HEK293 (cell line): ENCODE measurements at regions not wholly inside any gene's neighbourhood (a gene's known extent, or its start where the extent isn't known, plus 50 kb on each side); places are given as distances from the start of the nearest gene placed in this dataset.
"Not testable (repeated sequence)": the region's sequence is repeated elsewhere in the genome, so short reads cannot be mapped to it uniquely, and the experiment has no call there.

Source experiments
- CTCF ChIA-PET: fragments of 350-600 bp; formaldehyde crosslinking; extraction: SDS; loops from one replicate; lab custom pipeline; 2021; ENCODE audit warnings: antibody characterized with exemption; lab: Yijun Ruan, JAX
- POLR2A ChIA-PET: fragments of 300-600 bp; formaldehyde crosslinking; extraction: SDS; loops from one replicate; lab custom pipeline; 2020; ENCODE audit warnings: antibody characterized with exemption, inconsistent platforms; lab: Yijun Ruan, JAX
- H3K27ac ChIP-seq: fragments of 200-500 bp; sonication (Bioruptor generic); 2 replicates; pipeline ENCODE4 v1.5.1; 2014; ENCODE audit warnings: low read depth, low read length, control low read depth, inconsistent platforms; ENCODE audit errors: extremely low read depth
- H3K36me3 ChIP-seq, 2 experiments: fragments of 200-500 bp in 1 of 2; sonication (Bioruptor generic) in 1 of 2; 1 replicate in 1 of 2; 2 replicates in 1 of 2; pipeline ENCODE4 v1.5.1; 2014 to 2017; ENCODE audit warnings: inconsistent platforms in 2 of 2, low read length in 2 of 2; ENCODE audit not compliant: control insufficient read depth in 2 of 2, insufficient read depth in 1 of 2
- H3K4me1 ChIP-seq: fragments of 200-500 bp; sonication (Bioruptor generic); 2 replicates; pipeline ENCODE4 v1.5.1; 2014; ENCODE audit warnings: mild to moderate bottlenecking, low read length, inconsistent platforms; ENCODE audit not compliant: control insufficient read depth, insufficient read depth
- H3K4me3 ChIP-seq: 2 replicates; pipeline ENCODE4 v1.5.1; 2011; ENCODE audit warnings: low read depth, mild to moderate bottlenecking, control low read depth, low read length, moderate library complexity
- H3K9me3 ChIP-seq: fragments of 200-500 bp; sonication (Bioruptor generic); 2 replicates; pipeline ENCODE4 v1.5.1; 2014; ENCODE audit warnings: low read depth, low read length, inconsistent platforms; ENCODE audit not compliant: control insufficient read depth, insufficient read depth
- GLIS1 ChIP-seq: fragments of 450-650 bp; formaldehyde crosslinking; IDR thresholded peaks from 2 replicates; pipeline ENCODE4 v1.5.1; 2016; ENCODE audit warnings: missing biosample characterization, missing genetic modification characterization
- HIC1 ChIP-seq: fragments of 450-650 bp; formaldehyde crosslinking; IDR thresholded peaks from 2 replicates; pipeline ENCODE4 v1.5.1; 2016; ENCODE audit warnings: missing biosample characterization, missing genetic modification characterization
- IKZF3 ChIP-seq: fragments of 450-650 bp; IDR thresholded peaks from 2 replicates; pipeline ENCODE4 v1.5.0; 2018; ENCODE audit warnings: missing biosample characterization, mild to moderate bottlenecking, missing genetic modification characterization, moderate library complexity
- KLF7 ChIP-seq: fragments of 450-650 bp; formaldehyde crosslinking; IDR thresholded peaks from 2 replicates; pipeline ENCODE4 v1.5.1; 2016; ENCODE audit warnings: missing biosample characterization, missing genetic modification characterization, borderline replicate concordance
- MZF1 ChIP-seq: fragments of 450-650 bp; formaldehyde crosslinking; IDR thresholded peaks from 2 replicates; pipeline ENCODE4 v1.5.1; 2017; ENCODE audit warnings: missing biosample characterization, missing genetic modification characterization, borderline replicate concordance
- OSR2 ChIP-seq: fragments of 450-650 bp; formaldehyde crosslinking; IDR thresholded peaks from 2 replicates; pipeline ENCODE4 v1.5.1; 2016; ENCODE audit warnings: missing biosample characterization, missing genetic modification characterization
- PRDM1 ChIP-seq: fragments of 450-650 bp; formaldehyde crosslinking; IDR thresholded peaks from 2 replicates; pipeline ENCODE4; 2016; ENCODE audit warnings: missing biosample characterization, missing genetic modification characterization
- YY1 ChIP-seq: fragments of 450-650 bp; formaldehyde crosslinking; IDR thresholded peaks from 2 replicates; pipeline ENCODE4 v1.5.1; 2018; ENCODE audit warnings: missing biosample characterization, missing genetic modification characterization
- ZNF148 ChIP-seq: fragments of 450-650 bp; formaldehyde crosslinking; IDR thresholded peaks from 2 replicates; pipeline ENCODE4 v1.5.0; 2017; ENCODE audit warnings: missing biosample characterization, missing genetic modification characterization, borderline replicate concordance
- ZNF394 ChIP-seq: fragments of 450-650 bp; formaldehyde crosslinking; IDR thresholded peaks from 2 replicates; pipeline ENCODE4 v1.5.1; 2016; ENCODE audit warnings: missing biosample characterization, missing genetic modification characterization, mild to moderate bottlenecking, moderate library complexity, borderline replicate concordance
- ZNF530 ChIP-seq: fragments of 450-650 bp; formaldehyde crosslinking; IDR thresholded peaks from 2 replicates; pipeline ENCODE4 v1.5.1; 2016; ENCODE audit warnings: low read depth, missing biosample characterization, missing genetic modification characterization
- ZNF639 ChIP-seq: fragments of 450-650 bp; formaldehyde crosslinking; IDR thresholded peaks from 2 replicates; pipeline ENCODE4 v1.5.1; 2016; ENCODE audit warnings: missing biosample characterization, missing genetic modification characterization
- ZNF747 ChIP-seq: fragments of 450-650 bp; formaldehyde crosslinking; IDR thresholded peaks from 2 replicates; pipeline ENCODE4 v1.5.1; 2016; ENCODE audit warnings: missing biosample characterization, missing genetic modification characterization
- ZNF837 ChIP-seq: fragments of 450-650 bp; formaldehyde crosslinking; IDR thresholded peaks from 2 replicates; pipeline ENCODE4 v1.5.1; 2016; ENCODE audit warnings: missing biosample characterization, missing genetic modification characterization
- ZXDB ChIP-seq: fragments of 450-650 bp; formaldehyde crosslinking; IDR thresholded peaks from 2 replicates; pipeline ENCODE4 v1.5.1; 2016; ENCODE audit warnings: missing biosample characterization, missing genetic modification characterization
- TF ChIP-seq, protein P1 (sequence below): fragments of 450-650 bp; IDR thresholded peaks from 2 replicates; pipeline ENCODE4 v1.5.1; 2018; ENCODE audit warnings: missing biosample characterization, mild to moderate bottlenecking, missing genetic modification characterization
- TF ChIP-seq, protein P2 (sequence below): fragments of 450-650 bp; formaldehyde crosslinking; IDR thresholded peaks from 2 replicates; pipeline ENCODE4 v1.5.1; 2016; ENCODE audit warnings: missing biosample characterization, missing genetic modification characterization

- POLR2A ChIA-PET: no interaction called here
- Histone ChIP-seq H3K36me3 (no peaks in the 10 kb centered on the region), H3K4me1 (no peaks in the 10 kb centered on the region), H3K9me3 (no peaks in the 10 kb centered on the region), H3K4me3 (no peak overlapping the region), H3K27ac (no peak overlapping the region)
- CTCF ChIA-PET: no interaction called here
- no peak for TF ChIP-seq MZF1 (tag by site-specific recombination)
- TF ChIP-seq YY1: no peak
- TF ChIP-seq, protein P1, sequence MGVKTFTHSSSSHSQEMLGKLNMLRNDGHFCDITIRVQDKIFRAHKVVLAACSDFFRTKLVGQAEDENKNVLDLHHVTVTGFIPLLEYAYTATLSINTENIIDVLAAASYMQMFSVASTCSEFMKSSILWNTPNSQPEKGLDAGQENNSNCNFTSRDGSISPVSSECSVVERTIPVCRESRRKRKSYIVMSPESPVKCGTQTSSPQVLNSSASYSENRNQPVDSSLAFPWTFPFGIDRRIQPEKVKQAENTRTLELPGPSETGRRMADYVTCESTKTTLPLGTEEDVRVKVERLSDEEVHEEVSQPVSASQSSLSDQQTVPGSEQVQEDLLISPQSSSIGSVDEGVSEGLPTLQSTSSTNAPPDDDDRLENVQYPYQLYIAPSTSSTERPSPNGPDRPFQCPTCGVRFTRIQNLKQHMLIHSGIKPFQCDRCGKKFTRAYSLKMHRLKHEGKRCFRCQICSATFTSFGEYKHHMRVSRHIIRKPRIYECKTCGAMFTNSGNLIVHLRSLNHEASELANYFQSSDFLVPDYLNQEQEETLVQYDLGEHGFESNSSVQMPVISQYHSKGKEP (tag by site-specific recombination): no peak
- no peak for TF ChIP-seq OSR2 (tag by site-specific recombination)
These were observed 457.0 kb downstream of the PLOD2 start for GRCh38 chr3:145704020-145704419.

DNA sequence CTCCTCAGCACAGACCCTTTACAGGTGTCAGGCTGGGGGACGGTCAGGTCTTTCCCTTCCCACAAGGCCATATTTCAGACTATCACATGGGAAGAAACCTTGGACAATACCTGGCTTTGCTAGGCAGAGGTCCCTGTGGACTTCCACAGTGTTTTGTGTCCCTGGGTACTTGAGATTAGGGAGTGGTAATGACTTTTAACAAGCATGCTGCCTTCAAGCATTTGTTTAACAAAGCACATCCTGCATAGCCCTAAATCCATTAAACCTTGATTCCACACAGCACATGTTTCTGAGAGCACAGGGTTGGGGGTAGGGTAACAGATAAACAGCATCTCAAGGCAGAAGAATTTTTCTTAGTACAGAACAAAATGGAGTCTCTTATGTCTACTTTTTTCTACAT, 451.2 kb downstream of the PLOD2 start:
- H3K4me3 ChIP-seq, H3K27ac ChIP-seq, CTCF ChIA-PET, H3K4me1 ChIP-seq, H3K9me3 ChIP-seq, H3K36me3 ChIP-seq, POLR2A ChIA-PET: not testable (repeated sequence)

- H3K4me1 ChIP-seq: no peaks in the 10 kb centered on the region
- no peaks in the 10 kb centered on the region for H3K36me3 ChIP-seq
- no peak overlapping the region for H3K27ac ChIP-seq
- TF ChIP-seq PRDM1: no peak
- TF ChIP-seq KLF7 (tag by site-specific recombination): no peak
- no peak for TF ChIP-seq IKZF3
- no peak for TF ChIP-seq ZNF530 (tag by site-specific recombination)
- TF ChIP-seq, protein P2, sequence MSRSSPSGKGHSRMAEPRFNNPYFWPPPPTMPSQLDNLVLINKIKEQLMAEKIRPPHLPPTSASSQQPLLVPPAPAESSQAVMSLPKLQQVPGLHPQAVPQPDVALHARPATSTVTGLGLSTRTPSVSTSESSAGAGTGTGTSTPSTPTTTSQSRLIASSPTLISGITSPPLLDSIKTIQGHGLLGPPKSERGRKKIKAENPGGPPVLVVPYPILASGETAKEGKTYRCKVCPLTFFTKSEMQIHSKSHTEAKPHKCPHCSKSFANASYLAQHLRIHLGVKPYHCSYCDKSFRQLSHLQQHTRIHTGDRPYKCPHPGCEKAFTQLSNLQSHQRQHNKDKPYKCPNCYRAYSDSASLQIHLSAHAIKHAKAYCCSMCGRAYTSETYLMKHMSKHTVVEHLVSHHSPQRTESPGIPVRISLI (tag by site-specific recombination): no peak
- no peak for TF ChIP-seq ZXDB
- TF ChIP-seq ZNF747 (tag by site-specific recombination): no peak
- TF ChIP-seq GLIS1 (tag by site-specific recombination): no peak
- TF ChIP-seq ZNF148: no peak
- TF ChIP-seq ZNF639 (tag by site-specific recombination): no peak
- no peak for TF ChIP-seq HIC1 (tag by site-specific recombination)
- no peak for TF ChIP-seq ZNF394 (tag by site-specific recombination)
- TF ChIP-seq ZNF837 (tag by site-specific recombination): no peak
- H3K9me3 ChIP-seq: no peaks in the 10 kb centered on the region
- POLR2A ChIA-PET: no interaction called here
- CTCF ChIA-PET: no interaction called here
- no peak overlapping the region for H3K4me3 ChIP-seq
These were observed 444.5 kb downstream of the PLOD2 start for GRCh38 chr3:145716519-145716918.
